KBM-7 (cell line): ENCODE measurements at regions not wholly inside any gene's neighbourhood (a gene's known extent, or its start where the extent isn't known, plus 50 kb on each side); places are given as distances from the start of the nearest gene placed in this dataset.
A peak's percentile ranks its signal among the peaks of the same experiment; 100 is the strongest.
"Not testable (repeated sequence)": the region's sequence is repeated elsewhere in the genome, so short reads cannot be mapped to it uniquely, and the experiment has no call there.

Source experiments
- DNase-seq: peaks from one replicate; pipeline ENCODE4 v3.0.0-alpha.2; 2015
- in situ Hi-C: fragments of 300-500 bp; cut with MboI; formaldehyde crosslinking; loops from 2 replicates; pipeline ENCODE4 v1.14.3; 2020; ENCODE audit warnings: low sequenced_read_pairs, low pct_unique_long_range_greater_than_20kb, mixed read lengths

DNA sequence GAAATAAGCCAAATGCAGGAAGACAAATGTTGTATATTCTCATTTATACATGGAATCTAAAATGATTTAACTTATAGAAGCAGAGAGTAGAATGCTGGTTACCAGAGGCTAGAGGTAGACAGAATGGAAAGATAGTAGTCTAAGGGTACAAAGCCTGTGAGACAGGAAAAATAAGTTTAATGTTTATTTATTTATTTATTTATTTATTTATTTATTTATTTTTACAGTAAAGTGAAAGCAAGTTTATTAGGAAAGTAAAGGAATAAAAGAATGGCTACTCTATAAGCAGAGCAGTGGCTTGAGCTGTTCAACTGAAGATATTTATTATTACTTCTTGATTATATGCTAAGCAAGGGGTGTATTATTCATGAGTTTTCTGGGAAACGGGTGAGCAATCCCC lies 203.2 kb downstream of the LAS1L start:
- no peak for DNase-seq
- in situ Hi-C loops, result no loop called here

DNA sequence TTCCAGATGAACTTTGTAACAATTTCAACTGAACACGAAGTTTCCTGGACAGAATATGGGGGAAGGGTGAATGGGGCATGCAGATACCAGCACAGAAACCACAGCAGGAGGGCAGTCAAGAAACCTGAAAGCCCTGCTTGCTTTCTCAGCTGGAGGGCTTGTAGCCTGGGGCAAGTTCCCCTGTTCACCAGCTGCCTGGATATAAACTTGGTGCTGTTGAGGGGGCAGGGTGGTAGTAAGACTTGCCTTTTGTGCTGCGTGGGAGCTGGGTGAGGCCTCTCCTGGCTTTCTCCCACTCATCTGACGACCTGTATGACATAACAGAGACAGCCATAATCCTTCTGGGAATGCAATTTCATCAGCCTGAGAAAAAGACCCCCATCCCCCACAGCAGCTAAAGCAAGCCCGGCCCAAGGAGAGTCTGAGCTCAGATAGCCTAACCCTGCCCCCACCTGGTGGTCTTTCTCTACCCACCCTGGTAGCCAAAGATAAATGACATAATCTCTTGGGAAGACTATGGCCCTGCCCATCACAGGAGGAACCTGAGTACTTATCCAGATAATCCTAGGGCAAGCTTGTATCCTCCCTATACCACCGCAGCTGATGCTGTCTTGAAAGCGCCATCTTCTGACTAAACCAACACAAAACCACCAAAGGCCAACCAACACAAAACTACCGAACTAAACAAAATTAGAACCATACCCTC lies 234.3 kb downstream of the LAS1L start:
- in situ Hi-C loops, result no loop called here
- DNase-seq, result no peak

- in situ Hi-C loops, DNase-seq: not testable (repeated sequence)
These were observed 251.7 kb downstream of the LAS1L start for GRCh38 chrX:65282905-65283304.

DNA sequence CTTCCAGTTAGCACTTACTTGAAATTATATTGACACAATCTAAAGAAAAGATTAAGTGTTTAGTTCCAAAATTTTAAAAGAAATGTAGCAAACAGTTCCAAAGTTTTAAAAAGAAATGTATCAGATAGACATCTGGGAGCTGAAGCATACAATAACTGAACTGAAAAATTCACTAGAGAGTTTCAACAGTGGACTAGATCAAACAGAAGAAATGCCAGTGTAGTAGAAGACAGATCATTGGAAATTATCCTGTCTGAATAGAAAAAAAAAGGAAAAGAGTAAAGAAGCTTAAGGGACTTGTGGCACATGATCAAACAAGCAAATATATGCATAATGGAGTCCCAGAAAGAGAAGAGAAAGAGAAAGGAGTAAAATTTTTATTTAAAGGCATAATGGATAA lies 261.4 kb downstream of the LAS1L start:
- DNase-seq, result no peak
- in situ Hi-C loops, result no loop called here

DNA sequence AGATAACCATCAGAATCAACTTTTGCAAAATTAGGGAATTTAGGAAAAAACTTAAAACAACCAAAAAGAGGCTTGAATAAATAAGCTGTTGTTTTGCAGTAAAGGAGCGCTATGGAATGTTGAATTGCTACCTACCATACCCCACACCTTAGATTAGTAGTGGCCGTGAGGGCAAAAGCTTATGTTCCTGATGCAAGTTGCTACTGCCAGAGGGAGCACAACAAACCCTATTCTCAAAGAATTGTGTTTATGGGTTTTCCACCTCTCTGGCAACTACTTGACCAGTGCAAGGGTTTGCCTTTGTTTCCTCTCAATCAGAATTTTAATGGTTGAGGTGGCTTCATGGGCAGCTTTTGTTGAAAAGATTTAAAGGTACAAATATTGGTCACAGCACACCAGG lies 268.1 kb downstream of the LAS1L start:
- DNase-seq, result no peak
- in situ Hi-C loops, result no loop called here

DNA sequence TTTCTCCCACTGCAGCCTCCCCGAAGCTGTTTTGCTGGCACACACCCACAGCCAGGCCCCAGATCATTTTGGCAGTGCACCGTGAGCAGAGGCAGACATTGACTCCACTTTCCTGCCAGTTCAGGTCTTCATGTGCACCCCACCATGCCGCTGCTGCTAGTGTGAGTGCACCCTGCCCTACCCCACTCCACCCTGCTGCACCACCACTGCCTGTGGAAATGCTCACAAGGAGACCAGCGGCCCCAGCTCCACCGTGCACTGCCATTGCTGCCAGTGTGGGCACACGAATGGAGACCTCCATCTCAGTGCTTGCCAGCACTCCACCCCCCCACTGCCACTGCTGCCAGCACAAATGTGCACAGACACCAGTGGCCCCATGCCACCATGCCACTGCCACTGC lies 277.6 kb upstream of the ZC4H2 start:
- no peak for DNase-seq
- in situ Hi-C loops, result no loop called here

GRCh38 chrX:65241059-65241721 lies 264.9 kb upstream of the ZC4H2 start:
- no peak for DNase-seq
- in situ Hi-C loops, result no loop called here

GRCh38 chrX:65203545-65203944 lies 227.3 kb upstream of the ZC4H2 start:
- in situ Hi-C loops, result no loop called here
- no peak for DNase-seq

DNA sequence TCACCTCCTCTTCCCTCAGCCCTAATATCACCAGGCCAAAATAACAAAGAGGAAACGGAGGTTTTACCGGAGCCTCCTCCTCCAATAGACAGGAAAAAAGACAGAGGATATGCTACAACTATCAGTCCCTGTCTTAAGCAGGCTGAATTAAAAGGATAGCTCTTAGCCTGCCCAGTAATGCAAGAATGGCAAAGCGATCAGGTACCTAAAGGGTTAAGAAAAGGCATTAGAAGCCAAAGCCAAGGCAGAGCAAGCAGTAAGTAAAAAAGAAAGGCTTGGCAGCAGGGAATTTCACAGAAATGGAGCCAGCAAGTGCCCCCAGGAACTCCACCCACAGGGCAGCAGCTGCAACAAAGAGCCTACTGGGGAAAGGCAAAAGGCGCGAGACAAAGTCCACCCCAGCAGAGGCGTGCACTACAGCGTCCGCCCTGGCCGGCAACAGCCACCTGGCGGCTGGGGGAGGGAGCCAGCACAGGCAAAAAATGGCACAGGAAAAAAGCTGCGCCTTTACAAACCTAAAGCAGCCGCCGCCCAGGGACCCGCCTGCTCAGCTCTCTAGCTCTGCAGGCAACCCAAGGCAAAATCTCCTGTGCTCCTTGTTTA lies 220.6 kb upstream of the ZC4H2 start:
- in situ Hi-C loops, result no loop called here
- peak; percentile 32 for DNase-seq

DNA sequence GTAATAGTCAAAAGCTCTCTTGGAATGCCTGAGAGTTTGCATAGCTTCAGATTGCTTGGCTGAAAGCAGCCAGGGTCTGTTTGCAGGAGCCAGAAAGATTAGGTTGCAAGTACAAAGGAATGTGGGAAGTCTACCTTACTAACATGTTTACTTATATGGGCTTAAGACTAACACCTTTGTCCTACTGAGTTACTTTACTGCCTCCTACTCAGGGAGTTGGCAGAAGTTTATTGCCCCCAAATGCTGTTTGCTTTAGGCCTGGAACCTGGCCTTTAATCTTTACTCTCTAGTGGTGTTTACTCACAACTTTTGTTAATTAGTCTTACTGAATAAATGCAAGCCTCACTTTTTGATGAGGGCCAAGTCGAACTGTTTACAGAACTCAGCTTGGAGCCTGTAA lies 219.4 kb upstream of the ZC4H2 start:
- DNase-seq, result no peak
- in situ Hi-C loops, result no loop called here

- DNase-seq, result no peak
- in situ Hi-C loops, result no loop called here
These were observed 218.3 kb upstream of the ZC4H2 start for GRCh38 chrX:65194547-65194946.

- in situ Hi-C loops, DNase-seq: not testable (repeated sequence)
These were observed 187.1 kb upstream of the ZC4H2 start for GRCh38 chrX:65163325-65163724.

DNA sequence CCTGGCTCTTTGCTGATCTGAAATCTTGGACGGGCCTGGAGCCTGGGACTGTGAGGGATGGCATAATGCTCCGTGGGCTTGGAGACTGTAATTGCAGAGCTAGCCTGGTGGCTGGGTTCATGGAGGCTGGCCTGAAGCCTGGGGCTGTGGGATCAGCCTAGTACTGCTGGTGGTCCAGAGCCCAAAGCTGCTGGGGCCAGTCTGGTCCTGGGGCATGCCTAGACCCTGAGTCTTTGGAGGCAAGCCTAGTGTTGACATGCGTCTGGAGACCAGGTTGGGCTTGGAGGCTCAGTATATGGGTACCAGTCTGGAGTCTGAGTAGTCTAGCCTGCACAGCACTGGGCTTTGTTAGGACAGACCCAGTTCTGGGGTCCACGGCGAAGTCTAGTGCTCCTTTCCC lies 172.0 kb upstream of the ZC4H2 start:
- DNase-seq, result no peak
- in situ Hi-C loops, result no loop called here

DNA sequence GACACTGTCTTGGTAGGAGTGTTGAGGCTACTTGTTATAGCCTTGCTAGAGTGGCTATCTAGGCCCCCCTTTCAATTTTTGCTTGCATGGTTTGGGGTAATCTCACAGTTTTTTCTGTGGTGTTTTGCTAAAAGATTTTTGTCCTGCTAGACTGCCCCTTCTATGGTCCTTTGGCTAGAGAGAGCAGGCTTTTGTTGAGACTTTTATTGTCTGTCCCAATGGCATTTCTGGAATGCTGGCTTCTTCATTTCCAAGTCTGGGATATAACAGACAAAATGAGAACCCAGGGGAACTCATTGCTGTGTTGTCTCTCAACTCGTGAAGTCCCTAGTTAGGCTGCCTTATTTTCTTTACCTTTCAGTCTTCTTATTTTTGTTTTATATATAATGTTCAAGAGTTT lies 160.2 kb upstream of the ZC4H2 start:
- DNase-seq, result no peak
- in situ Hi-C loops, result no loop called here

GRCh38 chrX:65127842-65128241 lies 151.6 kb upstream of the ZC4H2 start:
- peak; percentile 76 for DNase-seq
- in situ Hi-C loops, result no loop called here

GRCh38 chrX:65098851-65099250 lies 122.6 kb upstream of the ZC4H2 start:
- in situ Hi-C loops, result no loop called here
- no peak for DNase-seq

GRCh38 chrX:65093658-65094057 lies 117.4 kb upstream of the ZC4H2 start:
- DNase-seq, result no peak
- in situ Hi-C loops, result no loop called here

- in situ Hi-C loops, result no loop called here
- DNase-seq, result no peak
These were observed 97.0 kb upstream of the ZC4H2 start for GRCh38 chrX:65073233-65073632.

DNA sequence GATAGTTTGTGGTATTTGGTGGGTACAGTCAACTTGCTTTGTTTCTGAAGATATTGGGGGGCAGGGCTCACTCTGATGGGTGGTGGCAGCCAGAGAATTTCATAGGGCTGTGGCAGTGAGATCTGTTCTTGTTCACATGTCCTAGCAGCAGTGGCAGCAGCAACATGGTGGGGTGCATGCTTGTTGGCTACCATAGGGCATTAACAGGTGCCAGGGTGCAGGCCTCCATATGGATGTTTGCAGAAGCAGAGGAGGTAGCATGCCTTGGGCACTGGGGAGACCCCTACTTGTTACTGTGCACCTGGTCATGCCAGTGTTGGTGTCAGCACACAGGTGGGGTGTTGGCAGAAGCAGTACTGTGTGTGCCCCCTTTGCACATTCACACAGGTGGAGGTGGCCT lies 96.3 kb upstream of the ZC4H2 start:
- in situ Hi-C loops, result no loop called here
- DNase-seq, result no peak

DNA sequence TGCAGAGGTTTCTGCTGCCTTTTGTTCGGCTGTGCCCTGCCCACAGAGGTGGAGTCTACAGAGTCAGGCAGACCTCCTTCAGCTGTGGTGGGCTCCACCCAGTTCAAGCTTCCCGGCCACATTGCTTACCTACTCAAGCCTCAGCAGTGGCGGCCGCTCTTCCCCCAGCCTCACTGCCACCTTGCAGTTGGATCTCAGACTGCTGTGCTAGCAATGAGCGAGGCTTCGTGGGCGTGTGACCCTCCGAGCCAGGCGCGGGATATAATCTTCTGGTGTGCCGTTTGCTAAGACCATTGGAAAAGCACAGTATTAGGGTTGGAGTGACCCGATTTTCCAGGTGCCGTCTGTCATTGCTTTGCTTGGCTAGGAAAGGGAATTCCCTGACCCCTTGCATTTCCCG lies 82.4 kb upstream of the ZC4H2 start:
- DNase-seq, in situ Hi-C loops: not testable (repeated sequence)

DNA sequence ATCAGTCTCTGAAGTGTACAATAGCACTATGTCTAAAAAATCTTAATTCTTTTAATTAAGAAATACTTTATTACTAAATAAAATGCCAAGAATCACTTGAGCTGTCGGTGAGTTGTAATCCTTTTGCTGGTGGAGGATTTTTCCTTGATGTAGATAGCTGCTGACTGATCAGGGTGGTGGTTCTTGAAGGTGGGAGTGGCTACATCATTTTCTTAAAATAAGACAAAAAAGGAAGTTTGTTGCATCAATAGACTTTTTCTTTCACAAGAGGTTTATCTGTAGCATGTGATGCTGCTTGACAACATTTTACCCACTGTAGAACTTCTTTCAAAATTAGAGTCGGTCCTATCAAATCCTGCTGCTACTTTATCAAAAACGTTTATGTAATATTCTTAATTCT lies 68.8 kb upstream of the ZC4H2 start:
- in situ Hi-C loops, result no loop called here
- no peak for DNase-seq
